Loucy (cell line): ENCODE measurements at regions not wholly inside any gene's neighbourhood (a gene's known extent, or its start where the extent isn't known, plus 50 kb on each side); places are given as distances from the start of the nearest gene placed in this dataset.

Experiments used
- H2AFZ ChIP-seq: fragments of 200-600 bp; sonication (generic); 2 replicates; pipeline ENCODE4 v1.6.0; 2016; ENCODE audit warnings: antibody characterized with exemption, mild to moderate bottlenecking, low read length, moderate library complexity
- H3F3A ChIP-seq: fragments of 200-600 bp; 2 replicates; pipeline ENCODE4 v1.6.0; 2016; ENCODE audit warnings: antibody characterized with exemption, low read depth, mild to moderate bottlenecking
- H3K27me3 ChIP-seq: fragments of 200-600 bp; sonication (generic); 2 replicates; pipeline ENCODE4 v1.6.1; 2014; ENCODE audit warnings: low read length, mild to moderate bottlenecking; ENCODE audit not compliant: insufficient read depth, poor library complexity, severe bottlenecking
- H3K36me3 ChIP-seq: fragments of 200-600 bp; sonication (generic); 2 replicates; pipeline ENCODE4 v1.6.1; 2016; ENCODE audit warnings: low read length; ENCODE audit not compliant: insufficient read depth
- H3K4me1 ChIP-seq: fragments of 200-600 bp; sonication (generic); 2 replicates; pipeline ENCODE4 v1.5.1; 2014; ENCODE audit warnings: low read length, mild to moderate bottlenecking; ENCODE audit not compliant: insufficient read depth, poor library complexity, severe bottlenecking
- H3K4me2 ChIP-seq: fragments of 200-600 bp; sonication (generic); 2 replicates; pipeline ENCODE4 v1.6.0; 2014; ENCODE audit warnings: antibody characterized with exemption, low read length, low read depth, mild to moderate bottlenecking; ENCODE audit not compliant: poor library complexity, severe bottlenecking
- H3K4me3 ChIP-seq: fragments of 200-600 bp; sonication (generic); 2 replicates; pipeline ENCODE4 v1.5.1; 2014; ENCODE audit warnings: low read length, mild to moderate bottlenecking, mixed read lengths; ENCODE audit not compliant: poor library complexity, severe bottlenecking
- H3K79me2 ChIP-seq: fragments of 200-600 bp; sonication (generic); 2 replicates; pipeline ENCODE4 v1.6.1; 2014; ENCODE audit warnings: low read length; ENCODE audit not compliant: insufficient read depth
- H3K9ac ChIP-seq: fragments of 200-600 bp; sonication (generic); 2 replicates; pipeline ENCODE4 v1.6.0; 2014; ENCODE audit warnings: mild to moderate bottlenecking, low read depth, low read length, moderate library complexity; ENCODE audit not compliant: poor library complexity, severe bottlenecking
- H3K9me2 ChIP-seq: fragments of 200-600 bp; sonication (generic); replicated peaks from 2 replicates; pipeline ENCODE4 v1.6.1; 2016; ENCODE audit warnings: low read depth, low read length, mixed read lengths
- H3K9me3 ChIP-seq: fragments of 200-600 bp; sonication (generic); 2 replicates; pipeline ENCODE4 v1.6.1; 2014; ENCODE audit warnings: mild to moderate bottlenecking, antibody characterized with exemption, low read length, low read depth; ENCODE audit not compliant: insufficient read depth
- H4K20me1 ChIP-seq: fragments of 200-600 bp; sonication (generic); 2 replicates; pipeline ENCODE4 v1.6.0; 2014; ENCODE audit warnings: antibody characterized with exemption, low read length, mild to moderate bottlenecking; ENCODE audit not compliant: insufficient read depth, poor library complexity, severe bottlenecking
- CTCF ChIP-seq: fragments of 200-600 bp; sonication (generic); conservative IDR thresholded peaks from 2 replicates; pipeline ENCODE4 v1.5.1; 2014; ENCODE audit warnings: mild to moderate bottlenecking, antibody characterized with exemption, low read length
- EZH2phosphoT487 ChIP-seq: fragments of 200-600 bp; IDR thresholded peaks from 2 replicates; pipeline ENCODE4 v1.6.1; 2018; ENCODE audit warnings: antibody characterized with exemption, mild to moderate bottlenecking, moderate library complexity, borderline replicate concordance

- Histone ChIP-seq H3K4me2 (no peak overlapping the region), H3K9ac (no peak overlapping the region), H3K9me3 (no peaks in the 10 kb centered on the region), H3K79me2 (no peaks in the 10 kb centered on the region), H3K4me1 (no peaks in the 10 kb centered on the region), H3K36me3 (no peaks in the 10 kb centered on the region), H3K27me3 (no peaks in the 10 kb centered on the region), H4K20me1 (no peaks in the 10 kb centered on the region), H2AFZ (no peak overlapping the region), H3K4me3 (no peak overlapping the region), H3K9me2 (no peaks in the 10 kb centered on the region), H3F3A (no peaks in the 10 kb centered on the region)
- TF ChIP-seq EZH2phosphoT487: no peak
- no peak for TF ChIP-seq CTCF
Observed at GRCh38 chr1:13898406-13898805, 198.4 kb downstream of the PRDM2 start.

GRCh38 chr1:13899856-13900255, 199.9 kb downstream of the PRDM2 start:
- H3K4me2 ChIP-seq: no peak overlapping the region
- no peak overlapping the region for H2AFZ ChIP-seq
- no peaks in the 10 kb centered on the region for H3K36me3 ChIP-seq
- no peaks in the 10 kb centered on the region for H3F3A ChIP-seq
- no peak overlapping the region for H3K4me3 ChIP-seq
- H4K20me1 ChIP-seq: no peaks in the 10 kb centered on the region
- H3K79me2 ChIP-seq: no peaks in the 10 kb centered on the region
- H3K27me3 ChIP-seq: no peaks in the 10 kb centered on the region
- H3K4me1 ChIP-seq: no peaks in the 10 kb centered on the region
- H3K9ac ChIP-seq: no peak overlapping the region
- H3K9me2 ChIP-seq: no peaks in the 10 kb centered on the region
- no peak for TF ChIP-seq EZH2phosphoT487
- no peak for TF ChIP-seq CTCF
- H3K9me3 ChIP-seq: no peaks in the 10 kb centered on the region

- Histone ChIP-seq H3K36me3 (no peaks in the 10 kb centered on the region), H3F3A (no peaks in the 10 kb centered on the region), H3K4me3 (no peak overlapping the region), H4K20me1 (no peaks in the 10 kb centered on the region), H3K9ac (no peak overlapping the region), H3K4me2 (no peak overlapping the region), H2AFZ (no peak overlapping the region), H3K9me2 (no peaks in the 10 kb centered on the region), H3K27me3 (no peaks in the 10 kb centered on the region), H3K9me3 (no peaks in the 10 kb centered on the region), H3K79me2 (no peaks in the 10 kb centered on the region), H3K4me1 (no peaks in the 10 kb centered on the region)
- TF ChIP-seq EZH2phosphoT487: no peak
- no peak for TF ChIP-seq CTCF
Observed at GRCh38 chr1:13900583-13900982, 200.6 kb downstream of the PRDM2 start.
